ENCODE measurements at regions not wholly inside any gene's neighbourhood (a gene's known extent, or its start where the extent isn't known, plus 50 kb on each side); places are given as distances from the start of the nearest gene placed in this dataset.

- no peak for TF ChIP-seq CTCF (IDR thresholded peaks at IDR 0.05; ENCODE audit: insufficient read depth, low read depth, low read length)
- no peak for TF ChIP-seq EZH2 (IDR thresholded peaks at IDR 0.05; ENCODE audit: insufficient read depth, low read length)
These were observed 739.5 kb upstream of the SLC39A10 start for GRCh38 chr2:194917519-194917918.
